ENCODE measurements at regions not wholly inside any gene's neighbourhood (a gene's known extent, or its start where the extent isn't known, plus 50 kb on each side); places are given as distances from the start of the nearest gene placed in this dataset.

GRCh38 chr9:88712484-88712883, 177.5 kb downstream of the NXNL2 start:
- Histone ChIP-seq H3K9ac (no peak overlapping the region), H3K79me2 (ENCODE audit: insufficient read depth, low read depth) (no peaks in the 10 kb centered on the region), H3K27me3 (ENCODE audit: insufficient read depth, low read depth) (no peaks in the 10 kb centered on the region), H4K20me1 (ENCODE audit: insufficient read depth) (no peaks in the 10 kb centered on the region), H3K36me3 (ENCODE audit: insufficient read depth) (no peaks in the 10 kb centered on the region), H3K4me2 (no peak overlapping the region), H2AFZ (ENCODE audit: low read depth) (no peak overlapping the region), H3K27ac (no peak overlapping the region), H3K4me3 (IDR thresholded peaks at IDR 0.05; ENCODE audit: insufficient read depth, low read depth, low read length) (no peak overlapping the region), H3K4me1 (ENCODE audit: low read depth, poor library complexity, severe bottlenecking) (no peaks in the 10 kb centered on the region)
- TF ChIP-seq CTCF (conservative IDR thresholded peaks at IDR 0.05; ENCODE audit: low read depth, low read length): no peak

GRCh38 chr9:88713010-88713409, 178.0 kb downstream of the NXNL2 start:
- H3K4me1 ChIP-seq (ENCODE audit: low read depth, poor library complexity, severe bottlenecking): no peaks in the 10 kb centered on the region
- TF ChIP-seq CTCF (conservative IDR thresholded peaks at IDR 0.05; ENCODE audit: low read depth, low read length): no peak
- no peak overlapping the region for H3K4me2 ChIP-seq
- no peak overlapping the region for H3K9ac ChIP-seq
- no peaks in the 10 kb centered on the region for H3K27me3 ChIP-seq (ENCODE audit: insufficient read depth, low read depth)
- H2AFZ ChIP-seq (ENCODE audit: low read depth): no peak overlapping the region
- H3K79me2 ChIP-seq (ENCODE audit: insufficient read depth, low read depth): no peaks in the 10 kb centered on the region
- no peaks in the 10 kb centered on the region for H4K20me1 ChIP-seq (ENCODE audit: insufficient read depth)
- no peak overlapping the region for H3K4me3 ChIP-seq (IDR thresholded peaks at IDR 0.05; ENCODE audit: insufficient read depth, low read depth, low read length)
- no peak overlapping the region for H3K27ac ChIP-seq
- H3K36me3 ChIP-seq (ENCODE audit: insufficient read depth): no peaks in the 10 kb centered on the region

DNA sequence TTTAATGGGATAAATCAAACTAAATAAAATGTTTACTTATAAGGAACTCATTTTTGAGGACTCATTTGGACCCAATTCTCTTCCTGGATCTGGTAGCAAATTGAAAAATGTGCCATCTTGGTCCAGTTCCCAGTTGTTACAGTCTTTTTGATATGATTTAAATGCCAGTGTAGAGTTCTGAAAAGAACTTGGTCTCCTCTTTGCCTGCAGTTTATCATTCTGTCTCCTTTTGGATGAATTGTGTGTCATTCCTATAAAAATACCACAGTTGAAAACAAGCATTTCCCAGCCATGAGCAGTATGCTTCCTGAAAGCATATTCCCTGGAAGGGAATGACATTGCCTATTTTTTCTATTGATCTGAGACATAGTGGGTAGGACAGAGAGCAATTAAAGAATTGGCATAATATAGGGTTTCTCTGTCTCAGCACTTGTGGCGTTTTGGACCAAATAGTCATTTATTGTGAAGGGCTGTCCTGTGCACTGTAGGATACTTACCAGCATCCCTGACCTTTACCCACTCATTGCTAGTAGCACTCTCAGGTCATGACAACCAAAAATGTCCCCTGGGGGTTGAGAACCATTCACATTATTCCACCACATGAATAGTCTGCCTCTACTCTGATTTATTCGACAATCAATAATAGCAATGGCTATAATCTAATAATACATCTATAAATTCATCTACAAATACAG, 181.8 kb downstream of the NXNL2 start:
- Histone ChIP-seq H3K4me2 (no peak overlapping the region), H3K27ac (no peak overlapping the region), H4K20me1 (ENCODE audit: insufficient read depth) (no peaks in the 10 kb centered on the region), H3K79me2 (ENCODE audit: insufficient read depth, low read depth) (no peaks in the 10 kb centered on the region), H3K4me1 (ENCODE audit: low read depth, poor library complexity, severe bottlenecking) (no peaks in the 10 kb centered on the region), H3K9ac (no peak overlapping the region), H3K36me3 (ENCODE audit: insufficient read depth) (no peaks in the 10 kb centered on the region), H3K27me3 (ENCODE audit: insufficient read depth, low read depth) (no peaks in the 10 kb centered on the region), H2AFZ (ENCODE audit: low read depth) (no peak overlapping the region), H3K4me3 (IDR thresholded peaks at IDR 0.05; ENCODE audit: insufficient read depth, low read depth, low read length) (no peak overlapping the region)
- TF ChIP-seq CTCF (conservative IDR thresholded peaks at IDR 0.05; ENCODE audit: low read depth, low read length): no peak

GRCh38 chr9:88721025-88721424, 186.0 kb downstream of the NXNL2 start:
- Histone ChIP-seq H3K79me2 (ENCODE audit: insufficient read depth, low read depth) (no peaks in the 10 kb centered on the region), H3K4me3 (IDR thresholded peaks at IDR 0.05; ENCODE audit: insufficient read depth, low read depth, low read length) (no peak overlapping the region), H2AFZ (ENCODE audit: low read depth) (no peak overlapping the region), H3K4me2 (no peak overlapping the region), H3K36me3 (ENCODE audit: insufficient read depth) (no peaks in the 10 kb centered on the region), H3K9ac (no peak overlapping the region), H3K27me3 (ENCODE audit: insufficient read depth, low read depth) (no peaks in the 10 kb centered on the region), H4K20me1 (ENCODE audit: insufficient read depth) (no peaks in the 10 kb centered on the region), H3K27ac (no peak overlapping the region), H3K4me1 (ENCODE audit: low read depth, poor library complexity, severe bottlenecking) (no peaks in the 10 kb centered on the region)
- no peak for TF ChIP-seq CTCF (conservative IDR thresholded peaks at IDR 0.05; ENCODE audit: low read depth, low read length)

Data from KMS-11 (cell line).